ENCODE measurements at regions not wholly inside any gene's neighbourhood (a gene's known extent, or its start where the extent isn't known, plus 50 kb on each side); places are given as distances from the start of the nearest gene placed in this dataset.

DNA sequence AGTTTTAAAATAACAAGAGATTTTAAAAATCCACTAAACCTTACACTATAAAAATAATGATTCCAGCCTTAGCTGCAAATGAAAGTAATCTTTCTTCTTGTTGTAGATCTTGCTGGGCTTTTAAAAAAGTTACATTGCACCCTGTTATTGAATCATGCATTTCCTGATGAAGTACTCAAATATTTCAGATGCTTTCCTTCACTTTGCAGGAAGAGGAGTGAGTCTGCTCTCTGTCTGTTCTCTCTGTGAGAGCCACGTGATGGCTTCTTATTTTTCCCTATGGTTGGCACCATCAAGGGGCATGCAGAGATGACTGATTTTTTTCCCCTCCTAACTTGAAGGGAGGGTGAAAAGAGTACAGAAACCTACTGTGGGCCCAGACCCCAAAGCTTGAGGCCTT is 262.7 kb downstream of the ATP23 start (continued):
- TF ChIP-seq, protein P1, sequence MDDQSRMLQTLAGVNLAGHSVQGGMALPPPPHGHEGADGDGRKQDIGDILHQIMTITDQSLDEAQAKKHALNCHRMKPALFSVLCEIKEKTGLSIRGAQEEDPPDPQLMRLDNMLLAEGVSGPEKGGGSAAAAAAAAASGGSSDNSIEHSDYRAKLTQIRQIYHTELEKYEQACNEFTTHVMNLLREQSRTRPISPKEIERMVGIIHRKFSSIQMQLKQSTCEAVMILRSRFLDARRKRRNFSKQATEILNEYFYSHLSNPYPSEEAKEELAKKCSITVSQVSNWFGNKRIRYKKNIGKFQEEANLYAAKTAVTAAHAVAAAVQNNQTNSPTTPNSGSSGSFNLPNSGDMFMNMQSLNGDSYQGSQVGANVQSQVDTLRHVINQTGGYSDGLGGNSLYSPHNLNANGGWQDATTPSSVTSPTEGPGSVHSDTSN (IDR thresholded peaks at IDR 0.05): no peak
- TF ChIP-seq YY1 (IDR thresholded peaks at IDR 0.05; ENCODE audit: low read depth) (no peak), RFX5 (IDR thresholded peaks at IDR 0.05; ENCODE audit: low read length) (no peak), NFIC (IDR thresholded peaks at IDR 0.05; ENCODE audit: borderline replicate concordance) (no peak), MAX (IDR thresholded peaks at IDR 0.05; ENCODE audit: low read depth) (no peak)

DNA sequence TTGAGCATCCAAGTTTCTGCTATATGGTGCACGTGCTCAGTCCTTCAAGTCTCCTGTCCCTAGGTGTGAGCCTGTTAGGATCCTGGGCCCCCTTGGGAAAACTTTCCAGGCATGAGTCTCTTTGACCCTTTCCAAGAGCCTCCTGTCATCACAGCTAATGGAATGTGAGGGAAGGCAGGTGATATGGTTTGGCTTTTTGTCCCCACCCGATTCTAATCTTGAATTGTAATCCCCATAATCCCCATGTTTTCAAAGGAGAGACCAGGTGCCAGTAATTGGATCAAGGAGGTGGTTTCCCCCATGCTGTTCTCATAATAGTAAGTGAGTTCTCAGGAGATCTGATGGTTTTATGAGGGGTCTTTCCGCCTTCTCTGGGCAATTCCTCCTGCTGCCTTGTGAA is 265.5 kb downstream of the ATP23 start:
- Histone ChIP-seq H4K20me1 (ENCODE audit: insufficient read depth) (no peaks in the 10 kb centered on the region), H3K9me3 (no peaks in the 10 kb centered on the region), H3K4me1 (ENCODE audit: control insufficient read depth in 1 of 2, insufficient read depth in 2 of 2, low read depth in 1 of 2, low read length in 1 of 2) (peaks cover 0 to 4% of the 10 kb centered on the region in 2 experiments; a peak in 1 of 4 replicates), H3K9ac (no peak overlapping the region), H3K27me3 (ENCODE audit: insufficient read depth) (no peaks in the 10 kb centered on the region), H3K4me2 (no peak overlapping the region), H3K4me3 (ENCODE audit: low read depth in 2 of 2, low read length in 1 of 2) (no peak overlapping the region), H2AFZ (ENCODE audit: low read depth) (no peak overlapping the region), H3K79me2 (ENCODE audit: insufficient read depth) (no peaks in the 10 kb centered on the region), H3F3A (replicated peaks; ENCODE audit: insufficient read depth) (no peaks in the 10 kb centered on the region), H3K27ac (ENCODE audit: low read depth in 2 of 2, low read length in 1 of 2) (no peak overlapping the region), H3K9me2 (no peaks in the 10 kb centered on the region), H3K36me3 (replicated peaks in 1 of 2; ENCODE audit: control insufficient read depth in 1 of 2, insufficient read depth in 2 of 2, low read length in 1 of 2) (no peaks in the 10 kb centered on the region)
- DNase-seq: no peak
- CTCF ChIA-PET: no interaction called here
- TF ChIP-seq SMC3 (IDR thresholded peaks at IDR 0.05; ENCODE audit: low read depth, low read length): no peak
- no peak for TF ChIP-seq FOXJ3 (CRISPR knock-in tag; IDR thresholded peaks at IDR 0.05)
- TF ChIP-seq YY1 (IDR thresholded peaks at IDR 0.05; ENCODE audit: low read depth): no peak
- TF ChIP-seq EP300 (IDR thresholded peaks at IDR 0.05; ENCODE audit: borderline replicate concordance in 1 of 2, low read depth in 1 of 2, low read length in 1 of 2): no peak
- no peak for TF ChIP-seq POLR2AphosphoS5 (IDR thresholded peaks at IDR 0.05; ENCODE audit: low read depth, low read length)
- TF ChIP-seq, protein P1 (IDR thresholded peaks at IDR 0.05): no peak
- no peak for TF ChIP-seq TAF1 (IDR thresholded peaks at IDR 0.05; ENCODE audit: borderline replicate concordance, low read depth, low read length)
- POLR2A ChIA-PET: no interaction called here
- WGBS (ENCODE audit: low lambda C conversion rate): 15% methylated on average over 3 of the region's 3 CpGs

- H3K9me2 ChIP-seq: no peaks in the 10 kb centered on the region
- H3K4me3 ChIP-seq (ENCODE audit: low read depth in 2 of 2, low read length in 1 of 2): no peak overlapping the region
- H3K27me3 ChIP-seq (ENCODE audit: insufficient read depth): no peaks in the 10 kb centered on the region
- 26% methylated on average over 9 of the region's 9 CpGs for WGBS (ENCODE audit: low lambda C conversion rate)
- no peaks in the 10 kb centered on the region for H3F3A ChIP-seq (replicated peaks; ENCODE audit: insufficient read depth)
- H3K36me3 ChIP-seq (replicated peaks in 1 of 2; ENCODE audit: control insufficient read depth in 1 of 2, insufficient read depth in 2 of 2, low read length in 1 of 2): no peaks in the 10 kb centered on the region
- CTCF ChIA-PET: no interaction called here
- DNase-seq: no peak
- H3K79me2 ChIP-seq (ENCODE audit: insufficient read depth): no peaks in the 10 kb centered on the region
- H3K9ac ChIP-seq: no peak overlapping the region
- no peaks in the 10 kb centered on the region for H3K4me1 ChIP-seq (ENCODE audit: control insufficient read depth in 1 of 2, insufficient read depth in 2 of 2, low read depth in 1 of 2, low read length in 1 of 2)
- no peak overlapping the region for H3K27ac ChIP-seq (ENCODE audit: low read depth in 2 of 2, low read length in 1 of 2)
- H2AFZ ChIP-seq (ENCODE audit: low read depth): no peak overlapping the region
- POLR2A ChIA-PET: no interaction called here
- no peaks in the 10 kb centered on the region for H4K20me1 ChIP-seq (ENCODE audit: insufficient read depth)
- no peaks in the 10 kb centered on the region for H3K9me3 ChIP-seq
- H3K4me2 ChIP-seq: no peak overlapping the region
- TF ChIP-seq USF1 (IDR thresholded peaks at IDR 0.05; ENCODE audit: borderline replicate concordance, low read depth) (no peak), FOXM1 (IDR thresholded peaks at IDR 0.05; ENCODE audit: low read depth) (no peak), YY1 (IDR thresholded peaks at IDR 0.05; ENCODE audit: low read depth) (no peak), GABPA (IDR thresholded peaks at IDR 0.05; ENCODE audit: low read depth) (no peak), EZH2phosphoT487 (IDR thresholded peaks at IDR 0.05; ENCODE audit: borderline replicate concordance, low read depth) (no peak), CHD2 (IDR thresholded peaks at IDR 0.05; ENCODE audit: low read length, partially characterized antibody) (no peak), TAF1 (IDR thresholded peaks at IDR 0.05; ENCODE audit: borderline replicate concordance, low read depth, low read length) (no peak), RAD21 (IDR thresholded peaks at IDR 0.05; ENCODE audit: low read length) (no peak), ELF1 (IDR thresholded peaks at IDR 0.05) (no peak), FOSL2 (IDR thresholded peaks at IDR 0.05; ENCODE audit: borderline replicate concordance, low read depth) (no peak), MXI1 (IDR thresholded peaks at IDR 0.05; ENCODE audit: low read depth, low read length) (no peak)
- TF ChIP-seq, protein P2, sequence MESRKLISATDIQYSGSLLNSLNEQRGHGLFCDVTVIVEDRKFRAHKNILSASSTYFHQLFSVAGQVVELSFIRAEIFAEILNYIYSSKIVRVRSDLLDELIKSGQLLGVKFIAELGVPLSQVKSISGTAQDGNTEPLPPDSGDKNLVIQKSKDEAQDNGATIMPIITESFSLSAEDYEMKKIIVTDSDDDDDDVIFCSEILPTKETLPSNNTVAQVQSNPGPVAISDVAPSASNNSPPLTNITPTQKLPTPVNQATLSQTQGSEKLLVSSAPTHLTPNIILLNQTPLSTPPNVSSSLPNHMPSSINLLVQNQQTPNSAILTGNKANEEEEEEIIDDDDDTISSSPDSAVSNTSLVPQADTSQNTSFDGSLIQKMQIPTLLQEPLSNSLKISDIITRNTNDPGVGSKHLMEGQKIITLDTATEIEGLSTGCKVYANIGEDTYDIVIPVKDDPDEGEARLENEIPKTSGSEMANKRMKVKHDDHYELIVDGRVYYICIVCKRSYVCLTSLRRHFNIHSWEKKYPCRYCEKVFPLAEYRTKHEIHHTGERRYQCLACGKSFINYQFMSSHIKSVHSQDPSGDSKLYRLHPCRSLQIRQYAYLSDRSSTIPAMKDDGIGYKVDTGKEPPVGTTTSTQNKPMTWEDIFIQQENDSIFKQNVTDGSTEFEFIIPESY (IDR thresholded peaks at IDR 0.05; ENCODE audit: borderline replicate concordance, low read depth): no peak
Observed at GRCh38 chr12:58211211-58211610, 269.8 kb downstream of the ATP23 start.
